ENCODE measurements at regions not wholly inside any gene's neighbourhood (a gene's known extent, or its start where the extent isn't known, plus 50 kb on each side); places are given as distances from the start of the nearest gene placed in this dataset.
"Not testable (repeated sequence)": the region's sequence is repeated elsewhere in the genome, so short reads cannot be mapped to it uniquely, and the experiment has no call there.

DNA sequence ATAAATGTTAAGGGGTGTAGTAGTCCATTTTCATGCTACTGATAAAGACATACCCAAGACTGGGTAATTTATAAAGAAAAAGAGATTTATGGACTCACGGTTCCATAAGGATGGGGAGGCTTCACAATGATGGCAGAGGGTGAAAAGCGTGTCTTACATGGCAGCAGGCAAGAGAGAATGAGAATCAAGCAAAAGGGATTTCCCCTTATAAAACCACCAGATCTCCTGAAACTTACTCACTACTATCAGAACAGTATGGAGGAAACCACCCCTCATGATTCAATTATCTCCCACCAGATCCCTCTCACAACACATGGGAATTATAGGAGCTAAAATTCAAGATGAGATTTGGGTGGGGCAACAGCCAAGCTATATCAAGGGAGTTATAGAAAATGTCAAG lies 329.2 kb downstream of the DTHD1 start:
- TF ChIP-seq ZFX (IDR thresholded peaks at IDR 0.05; ENCODE audit: borderline replicate concordance): no peak
- TF ChIP-seq, protein P1, sequence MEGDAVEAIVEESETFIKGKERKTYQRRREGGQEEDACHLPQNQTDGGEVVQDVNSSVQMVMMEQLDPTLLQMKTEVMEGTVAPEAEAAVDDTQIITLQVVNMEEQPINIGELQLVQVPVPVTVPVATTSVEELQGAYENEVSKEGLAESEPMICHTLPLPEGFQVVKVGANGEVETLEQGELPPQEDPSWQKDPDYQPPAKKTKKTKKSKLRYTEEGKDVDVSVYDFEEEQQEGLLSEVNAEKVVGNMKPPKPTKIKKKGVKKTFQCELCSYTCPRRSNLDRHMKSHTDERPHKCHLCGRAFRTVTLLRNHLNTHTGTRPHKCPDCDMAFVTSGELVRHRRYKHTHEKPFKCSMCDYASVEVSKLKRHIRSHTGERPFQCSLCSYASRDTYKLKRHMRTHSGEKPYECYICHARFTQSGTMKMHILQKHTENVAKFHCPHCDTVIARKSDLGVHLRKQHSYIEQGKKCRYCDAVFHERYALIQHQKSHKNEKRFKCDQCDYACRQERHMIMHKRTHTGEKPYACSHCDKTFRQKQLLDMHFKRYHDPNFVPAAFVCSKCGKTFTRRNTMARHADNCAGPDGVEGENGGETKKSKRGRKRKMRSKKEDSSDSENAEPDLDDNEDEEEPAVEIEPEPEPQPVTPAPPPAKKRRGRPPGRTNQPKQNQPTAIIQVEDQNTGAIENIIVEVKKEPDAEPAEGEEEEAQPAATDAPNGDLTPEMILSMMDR (IDR thresholded peaks at IDR 0.05): no peak
- H3K27ac ChIP-seq: no peak overlapping the region

DNA sequence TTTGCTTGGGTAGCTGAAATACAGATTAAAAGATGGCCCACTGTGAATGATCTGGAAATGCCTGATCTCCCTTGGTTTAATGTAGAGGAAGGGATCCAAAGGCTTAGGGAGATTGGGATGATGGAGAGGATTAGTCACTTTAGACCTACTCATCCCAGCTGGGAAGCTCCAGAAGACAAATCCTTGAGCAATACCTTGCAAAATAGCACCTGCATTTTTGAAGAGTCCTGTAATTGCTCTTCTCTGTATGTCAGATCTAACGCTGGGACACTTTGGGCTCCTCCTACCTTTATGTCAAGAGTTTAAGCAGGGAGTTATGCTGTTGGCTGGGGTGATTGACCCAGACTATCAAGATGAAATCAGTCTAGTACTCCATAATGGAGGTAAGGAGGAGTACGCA lies 331.7 kb downstream of the DTHD1 start:
- not testable (repeated sequence) for H3K27ac ChIP-seq

DNA sequence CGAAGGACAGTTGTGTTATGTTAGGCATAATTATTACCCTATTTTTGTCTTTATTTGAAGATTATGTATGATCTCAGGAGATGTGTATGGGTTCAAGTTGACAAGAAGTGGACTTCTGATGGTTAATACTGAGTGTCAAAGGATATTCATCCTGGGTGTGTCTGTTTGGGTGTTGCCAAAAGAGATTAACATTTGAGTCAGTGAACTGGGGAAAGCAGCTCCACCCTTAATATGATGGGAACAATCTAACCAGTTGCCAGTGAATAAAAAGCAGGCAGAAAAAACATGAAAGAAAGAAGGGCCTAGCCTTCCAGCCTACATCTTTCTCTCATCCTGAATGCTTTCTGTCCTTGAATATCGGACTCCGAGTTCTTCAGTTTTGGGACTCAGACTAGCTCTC lies 332.6 kb downstream of the DTHD1 start:
- TF ChIP-seq ZFX (IDR thresholded peaks at IDR 0.05; ENCODE audit: borderline replicate concordance): no peak
- TF ChIP-seq, protein P1 (IDR thresholded peaks at IDR 0.05): no peak
- H3K27ac ChIP-seq: no peak overlapping the region

DNA sequence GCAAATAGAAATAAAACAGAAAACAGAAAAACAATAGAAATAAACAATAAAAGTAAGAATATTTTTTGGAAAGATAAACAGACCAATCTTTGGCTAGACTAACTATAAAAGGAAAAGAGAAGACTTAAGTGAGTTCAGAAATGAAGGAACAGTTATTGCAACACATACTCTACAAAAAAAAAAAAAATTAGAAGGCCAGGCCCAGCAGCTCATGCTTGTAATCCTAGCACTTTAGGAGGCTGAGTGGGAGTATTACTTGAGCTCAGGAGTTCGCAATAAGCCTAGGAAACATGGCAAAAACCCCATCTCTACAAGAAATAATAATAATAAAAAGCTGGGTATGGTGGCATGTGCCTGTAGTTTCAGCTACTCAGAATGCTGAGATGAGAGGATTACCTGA lies 336.7 kb downstream of the DTHD1 start:
- H3K27ac ChIP-seq: no peak overlapping the region
- no peak for TF ChIP-seq ZFX (IDR thresholded peaks at IDR 0.05; ENCODE audit: borderline replicate concordance)
- TF ChIP-seq, protein P1 (IDR thresholded peaks at IDR 0.05): no peak

DNA sequence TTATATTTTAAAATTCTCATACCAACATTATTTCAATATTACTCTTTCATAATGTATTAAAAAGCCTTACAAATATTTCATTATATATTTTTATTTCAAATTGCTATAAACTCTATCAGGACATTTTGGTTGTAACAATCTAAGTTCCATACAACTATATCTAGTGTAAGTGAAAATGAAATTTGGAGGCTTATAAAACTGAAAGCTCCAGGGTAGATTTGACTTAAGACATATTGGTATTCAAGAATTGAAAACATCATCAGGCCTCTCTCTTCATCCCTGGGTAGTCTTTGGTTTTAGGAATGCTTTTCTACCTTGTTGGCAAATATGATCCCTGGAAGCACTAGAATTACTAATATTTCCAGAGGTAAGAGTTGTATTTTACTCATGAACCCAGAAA lies 342.6 kb downstream of the DTHD1 start:
- H3K27ac ChIP-seq: no peak overlapping the region
- TF ChIP-seq ZFX (IDR thresholded peaks at IDR 0.05; ENCODE audit: borderline replicate concordance): no peak
- TF ChIP-seq, protein P1 (IDR thresholded peaks at IDR 0.05): no peak

DNA sequence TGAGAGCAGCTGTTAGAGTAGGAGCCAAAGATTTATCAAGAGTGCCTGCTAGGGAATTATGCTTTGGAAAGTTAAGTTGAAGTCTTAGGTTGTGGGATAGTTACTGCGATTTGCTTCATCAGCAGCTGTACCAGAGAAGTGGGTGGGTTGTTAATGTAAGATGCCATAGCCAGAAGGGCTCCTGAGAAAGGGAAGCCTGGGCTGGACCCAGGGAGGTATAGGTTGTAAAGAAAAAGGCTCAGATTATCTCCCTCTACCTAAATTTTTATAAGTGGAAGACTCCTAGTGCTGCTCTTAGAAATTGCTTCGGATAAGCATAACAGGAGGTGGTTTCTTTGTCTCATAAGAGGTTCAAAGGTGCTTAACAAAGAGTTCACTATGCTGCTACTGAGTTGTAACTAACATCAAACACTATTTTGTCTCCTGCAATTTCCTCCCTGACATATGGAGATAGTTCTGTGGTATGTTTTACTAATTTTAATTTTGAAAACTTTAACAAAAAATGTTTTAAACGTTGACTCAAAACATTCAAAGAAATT lies 356.9 kb downstream of the DTHD1 start:
- TF ChIP-seq, protein P1 (IDR thresholded peaks at IDR 0.05): no peak
- TF ChIP-seq ZFX (IDR thresholded peaks at IDR 0.05; ENCODE audit: borderline replicate concordance): no peak
- no peak overlapping the region for H3K27ac ChIP-seq

DNA sequence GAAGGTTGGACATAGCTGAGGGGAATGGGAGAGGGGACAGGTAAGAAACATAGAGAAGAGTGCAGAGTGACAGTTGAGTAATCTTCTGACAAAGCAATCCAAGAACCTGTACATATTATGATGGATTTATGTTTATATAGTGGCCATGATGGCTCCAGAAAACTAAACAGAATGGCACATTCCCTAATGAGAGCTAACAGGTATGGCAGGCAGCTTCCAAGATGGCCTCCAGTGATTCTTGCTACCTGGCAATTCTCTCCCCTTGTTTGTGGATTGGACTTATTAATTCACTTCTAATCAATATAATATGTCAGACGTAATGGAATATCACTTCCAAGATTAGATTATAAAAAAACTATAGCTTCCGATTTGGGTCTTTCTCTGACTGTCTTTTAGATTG lies 359.5 kb downstream of the DTHD1 start:
- no peak for TF ChIP-seq ZFX (IDR thresholded peaks at IDR 0.05; ENCODE audit: borderline replicate concordance)
- TF ChIP-seq, protein P1 (IDR thresholded peaks at IDR 0.05): no peak
- no peak overlapping the region for H3K27ac ChIP-seq

DNA sequence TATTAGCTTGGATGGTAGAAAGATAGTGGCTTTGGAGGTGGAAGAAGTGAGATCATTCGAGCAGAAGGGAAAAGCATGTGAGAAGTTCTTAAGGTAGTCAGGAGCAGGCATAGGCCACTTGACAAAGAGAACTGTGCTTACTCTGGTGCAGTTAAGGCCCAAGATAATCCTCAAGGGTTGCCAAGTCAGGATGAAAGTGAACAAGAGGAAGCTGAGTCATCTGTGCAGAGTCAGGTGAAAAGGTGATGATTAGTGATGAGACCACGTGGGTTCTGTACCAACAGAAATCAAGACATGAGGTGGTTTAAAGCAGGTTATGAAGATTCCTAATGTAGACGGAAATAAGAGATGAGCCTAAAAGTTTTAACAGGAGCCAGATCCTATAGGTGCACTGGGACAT lies 369.8 kb downstream of the DTHD1 start:
- no peak overlapping the region for H3K27ac ChIP-seq
- TF ChIP-seq ZFX (IDR thresholded peaks at IDR 0.05; ENCODE audit: borderline replicate concordance): no peak
- TF ChIP-seq, protein P1 (IDR thresholded peaks at IDR 0.05): no peak
